Right lobe of liver (tissue), 4 donors: ENCODE measurements at regions not wholly inside any gene's neighbourhood (a gene's known extent, or its start where the extent isn't known, plus 50 kb on each side); places are given as distances from the start of the nearest gene placed in this dataset.

Experiments
- POLR2A ChIP-seq: fragments of 450-650 bp; IDR thresholded peaks from one replicate; pipeline ENCODE4 v1.6.1; 2017; ENCODE audit warnings: antibody characterized with exemption, mild to moderate bottlenecking
- TF ChIP-seq, protein P1 (sequence below), 4 donors: fragments of 200-600 bp in 3 of 4; fragments of 450-650 bp in 1 of 4; IDR thresholded peaks; one replicate each; pipeline versions ENCODE4 v1.5.1 to v1.8.0; 2016 to 2022; ENCODE audit warnings: antibody characterized with exemption in 4 of 4, mild to moderate bottlenecking in 2 of 4
- donor health status: DM: no; HTN: no; CAD: no.
- donor health status: DM: no; HTN: no; CAD: no.
- donor health status: DM: no; HTN: yes; CAD: no.

DNA sequence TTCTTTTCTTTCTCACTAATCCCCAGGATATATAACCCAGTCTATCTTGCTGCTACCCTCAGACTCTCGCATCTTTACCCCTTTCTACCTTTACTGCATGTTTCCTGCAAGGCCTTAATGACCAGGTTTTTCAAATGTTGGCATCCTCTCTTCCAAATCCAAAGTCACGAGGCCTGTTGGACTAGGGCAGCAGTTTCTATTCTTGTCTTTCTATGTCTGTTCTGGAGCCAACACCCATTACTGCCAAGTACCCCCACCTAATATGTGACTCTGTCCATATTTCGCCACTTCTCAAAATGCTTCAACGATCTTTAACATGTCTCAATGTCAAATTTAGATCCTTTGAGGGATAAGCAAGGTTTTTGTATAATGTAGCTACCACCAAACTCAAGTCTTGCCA, 443.4 kb downstream of the BMP2 start:
- TF ChIP-seq, protein P1, sequence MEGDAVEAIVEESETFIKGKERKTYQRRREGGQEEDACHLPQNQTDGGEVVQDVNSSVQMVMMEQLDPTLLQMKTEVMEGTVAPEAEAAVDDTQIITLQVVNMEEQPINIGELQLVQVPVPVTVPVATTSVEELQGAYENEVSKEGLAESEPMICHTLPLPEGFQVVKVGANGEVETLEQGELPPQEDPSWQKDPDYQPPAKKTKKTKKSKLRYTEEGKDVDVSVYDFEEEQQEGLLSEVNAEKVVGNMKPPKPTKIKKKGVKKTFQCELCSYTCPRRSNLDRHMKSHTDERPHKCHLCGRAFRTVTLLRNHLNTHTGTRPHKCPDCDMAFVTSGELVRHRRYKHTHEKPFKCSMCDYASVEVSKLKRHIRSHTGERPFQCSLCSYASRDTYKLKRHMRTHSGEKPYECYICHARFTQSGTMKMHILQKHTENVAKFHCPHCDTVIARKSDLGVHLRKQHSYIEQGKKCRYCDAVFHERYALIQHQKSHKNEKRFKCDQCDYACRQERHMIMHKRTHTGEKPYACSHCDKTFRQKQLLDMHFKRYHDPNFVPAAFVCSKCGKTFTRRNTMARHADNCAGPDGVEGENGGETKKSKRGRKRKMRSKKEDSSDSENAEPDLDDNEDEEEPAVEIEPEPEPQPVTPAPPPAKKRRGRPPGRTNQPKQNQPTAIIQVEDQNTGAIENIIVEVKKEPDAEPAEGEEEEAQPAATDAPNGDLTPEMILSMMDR (IDR thresholded peaks at IDR 0.05): no peak
- TF ChIP-seq POLR2A: no peak
